HL-60 (cell line): ENCODE measurements at regions not wholly inside any gene's neighbourhood (a gene's known extent, or its start where the extent isn't known, plus 50 kb on each side); places are given as distances from the start of the nearest gene placed in this dataset.

Source experiments
- DNase-seq, 2 experiments: peaks; one replicate each; pipeline ENCODE4 v3.0.0-alpha.2; 2010 to 2020; ENCODE audit warnings: low read depth in 1 of 2, low spot score in 1 of 2
- H3K27ac ChIP-seq: fragments of 250-450 bp; sonication (Bioruptor Pico); replicated peaks from 2 replicates; pipeline ENCODE4 v1.5.1; 2020; ENCODE audit warnings: mild to moderate bottlenecking, moderate library complexity
- H3K27me3 ChIP-seq: fragments of 250-450 bp; sonication (Bioruptor Pico); 2 replicates; pipeline ENCODE4 v1.5.1; 2021; ENCODE audit warnings: mild to moderate bottlenecking, moderate library complexity; ENCODE audit not compliant: insufficient read depth, poor library complexity, severe bottlenecking
- H3K4me3 ChIP-seq: replicated peaks from 2 replicates; pipeline ENCODE4 v1.5.1; 2011; ENCODE audit warnings: mild to moderate bottlenecking, control low read depth, low read length; ENCODE audit not compliant: insufficient read depth
- CTCF ChIP-seq: IDR thresholded peaks from one replicate; pipeline ENCODE4 v1.5.1; 2011; ENCODE audit warnings: low read length, control low read depth, inconsistent platforms; ENCODE audit not compliant: insufficient read depth
- GABPA ChIP-seq: IDR thresholded peaks from 2 replicates; pipeline ENCODE4 v1.6.1; 2012; ENCODE audit warnings: low read depth
- POLR2AphosphoS5 ChIP-seq: IDR thresholded peaks from 2 replicates; pipeline ENCODE4 v1.6.1; 2012; ENCODE audit warnings: low read depth
- SPI1 ChIP-seq: IDR thresholded peaks from 2 replicates; pipeline ENCODE4 v1.6.1; 2012; ENCODE audit warnings: low read depth, mild to moderate bottlenecking, borderline replicate concordance
- TF ChIP-seq, protein P1 (sequence below): IDR thresholded peaks from 2 replicates; pipeline ENCODE4 v1.6.1; 2012; ENCODE audit warnings: low read depth; ENCODE audit not compliant: insufficient replicate concordance

DNA sequence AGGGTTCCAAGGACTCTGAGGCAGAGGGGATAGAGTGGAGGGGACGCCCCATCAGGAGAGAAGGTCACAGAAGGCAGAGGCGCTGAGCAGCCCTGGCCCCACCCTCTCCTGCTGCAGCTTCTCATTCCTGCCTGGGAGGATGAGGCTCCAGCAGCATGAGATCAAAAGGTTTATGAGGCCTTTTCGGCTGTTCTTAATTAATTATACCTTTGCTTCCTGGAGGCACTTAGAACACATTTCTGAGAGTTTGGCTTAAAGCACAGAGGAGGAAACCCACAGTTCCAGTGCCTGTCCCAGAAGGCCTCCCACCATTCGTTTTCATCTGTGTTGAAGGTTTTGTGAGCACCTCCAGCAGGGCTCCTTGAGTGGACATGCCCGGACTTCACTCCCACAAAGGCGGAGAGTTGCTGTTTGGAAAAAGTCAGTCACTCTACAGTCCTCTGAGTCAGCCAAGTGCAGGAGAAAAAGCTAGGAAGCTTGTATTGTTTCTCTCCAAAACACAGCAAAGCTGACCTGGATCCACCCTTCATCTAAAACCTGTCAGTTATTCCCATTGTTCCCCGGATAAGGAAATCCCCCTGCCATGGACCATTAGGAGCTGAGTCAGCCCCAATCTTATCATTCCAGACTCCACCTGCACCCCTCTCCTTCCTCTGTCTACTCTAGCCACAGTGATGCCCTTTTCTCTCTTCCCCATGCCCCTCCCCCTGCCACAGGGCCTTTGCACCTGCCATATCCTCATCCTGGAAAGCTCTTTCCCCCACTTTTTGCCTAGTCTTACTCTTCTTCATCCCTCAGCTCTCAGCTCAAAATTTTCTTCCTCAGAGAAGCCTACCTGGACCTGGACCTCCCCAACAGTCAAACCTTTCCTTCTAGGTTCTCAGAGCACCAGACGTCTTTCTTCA is 276.8 kb downstream of the FBXW7 start:
- no peak for DNase-seq
- no peak overlapping the region for H3K4me3 ChIP-seq

DNA sequence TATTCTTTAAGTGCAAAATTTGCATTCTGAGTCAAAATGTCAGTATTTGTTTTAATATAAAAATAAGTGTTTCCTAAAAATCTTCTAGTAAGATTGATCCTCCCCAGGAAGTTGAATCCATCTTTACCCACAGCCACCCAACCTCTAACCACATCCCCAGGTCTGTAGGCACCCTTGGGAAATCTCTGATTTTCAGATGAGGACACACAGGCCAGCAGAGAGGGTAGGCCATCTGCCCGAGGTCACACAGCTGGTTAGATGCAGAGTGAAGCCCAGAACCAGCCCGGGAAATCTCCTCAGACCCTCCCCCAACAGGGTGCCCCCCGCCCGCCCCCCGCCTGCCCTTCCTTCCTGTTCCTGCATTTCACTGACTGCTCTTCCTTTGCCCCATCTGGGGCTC is 277.5 kb downstream of the FBXW7 start:
- H3K27me3 ChIP-seq, result no peaks in the 10 kb centered on the region
- no peak for DNase-seq
- no peak overlapping the region for H3K27ac ChIP-seq
- H3K4me3 ChIP-seq, result no peak overlapping the region
- TF ChIP-seq, protein P1, sequence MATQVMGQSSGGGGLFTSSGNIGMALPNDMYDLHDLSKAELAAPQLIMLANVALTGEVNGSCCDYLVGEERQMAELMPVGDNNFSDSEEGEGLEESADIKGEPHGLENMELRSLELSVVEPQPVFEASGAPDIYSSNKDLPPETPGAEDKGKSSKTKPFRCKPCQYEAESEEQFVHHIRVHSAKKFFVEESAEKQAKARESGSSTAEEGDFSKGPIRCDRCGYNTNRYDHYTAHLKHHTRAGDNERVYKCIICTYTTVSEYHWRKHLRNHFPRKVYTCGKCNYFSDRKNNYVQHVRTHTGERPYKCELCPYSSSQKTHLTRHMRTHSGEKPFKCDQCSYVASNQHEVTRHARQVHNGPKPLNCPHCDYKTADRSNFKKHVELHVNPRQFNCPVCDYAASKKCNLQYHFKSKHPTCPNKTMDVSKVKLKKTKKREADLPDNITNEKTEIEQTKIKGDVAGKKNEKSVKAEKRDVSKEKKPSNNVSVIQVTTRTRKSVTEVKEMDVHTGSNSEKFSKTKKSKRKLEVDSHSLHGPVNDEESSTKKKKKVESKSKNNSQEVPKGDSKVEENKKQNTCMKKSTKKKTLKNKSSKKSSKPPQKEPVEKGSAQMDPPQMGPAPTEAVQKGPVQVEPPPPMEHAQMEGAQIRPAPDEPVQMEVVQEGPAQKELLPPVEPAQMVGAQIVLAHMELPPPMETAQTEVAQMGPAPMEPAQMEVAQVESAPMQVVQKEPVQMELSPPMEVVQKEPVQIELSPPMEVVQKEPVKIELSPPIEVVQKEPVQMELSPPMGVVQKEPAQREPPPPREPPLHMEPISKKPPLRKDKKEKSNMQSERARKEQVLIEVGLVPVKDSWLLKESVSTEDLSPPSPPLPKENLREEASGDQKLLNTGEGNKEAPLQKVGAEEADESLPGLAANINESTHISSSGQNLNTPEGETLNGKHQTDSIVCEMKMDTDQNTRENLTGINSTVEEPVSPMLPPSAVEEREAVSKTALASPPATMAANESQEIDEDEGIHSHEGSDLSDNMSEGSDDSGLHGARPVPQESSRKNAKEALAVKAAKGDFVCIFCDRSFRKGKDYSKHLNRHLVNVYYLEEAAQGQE, result no peak
- TF ChIP-seq GABPA, result no peak
- TF ChIP-seq CTCF, result no peak
- no peak for TF ChIP-seq SPI1
- no peak for TF ChIP-seq POLR2AphosphoS5

More for the DNA sequence above, 276.8 kb downstream of the FBXW7 start:
- Histone ChIP-seq H3K27ac (no peak overlapping the region), H3K27me3 (no peaks in the 10 kb centered on the region)
- TF ChIP-seq CTCF (no peak), POLR2AphosphoS5 (no peak), SPI1 (no peak), GABPA (no peak)
- TF ChIP-seq, protein P1, result no peak

GRCh38 chr4:152257601-152258066 is 278.3 kb downstream of the FBXW7 start:
- DNase-seq, result no peak
- H3K27ac ChIP-seq, result no peak overlapping the region
- H3K4me3 ChIP-seq, result no peak overlapping the region
- TF ChIP-seq POLR2AphosphoS5, result no peak
- TF ChIP-seq SPI1, result peak; percentile 60
- no peaks in the 10 kb centered on the region for H3K27me3 ChIP-seq

DNA sequence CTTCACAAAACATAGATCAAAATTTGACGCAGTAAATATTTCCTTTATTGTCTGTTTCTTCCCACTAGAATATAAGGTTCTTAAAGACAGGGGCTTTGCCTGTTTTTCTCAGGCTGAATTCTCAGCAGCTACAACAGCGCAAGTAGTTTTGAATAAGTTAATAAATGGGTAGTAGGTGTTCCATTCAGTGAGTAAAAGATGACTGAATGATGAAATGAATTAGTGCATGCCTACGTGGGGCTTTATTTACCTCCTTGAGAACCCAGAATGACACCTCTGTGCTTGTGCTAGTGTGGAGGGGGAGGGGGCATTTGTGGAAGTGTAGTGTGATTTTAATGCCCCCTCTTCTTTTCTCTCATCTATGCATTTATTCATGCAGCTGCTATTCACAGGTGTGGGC is 278.9 kb downstream of the FBXW7 start:
- no peak overlapping the region for H3K27ac ChIP-seq
- no peaks in the 10 kb centered on the region for H3K27me3 ChIP-seq
- DNase-seq, result no peak
- TF ChIP-seq GABPA (no peak), SPI1 (no peak)
- no peak overlapping the region for H3K4me3 ChIP-seq
